Gastrocnemius medialis (tissue), 4 donors: ENCODE measurements at regions not wholly inside any gene's neighbourhood (a gene's known extent, or its start where the extent isn't known, plus 50 kb on each side); places are given as distances from the start of the nearest gene placed in this dataset.

Source experiments
- ATAC-seq, 2 donors: fragments of 150-250 bp; one replicate each; pipeline ENCODE4 v1.9.1; 2016
- DNase-seq, 2 donors: peaks; one replicate each; pipeline ENCODE4 v3.0.0-alpha.2; 2019
- H3K27ac ChIP-seq, 4 donors: fragments of 200-600 bp; sonication (generic); 1 replicate in 1 of 4; 2 replicates in 3 of 4; pipeline ENCODE4 v1.5.1; 2016 to 2018; ENCODE audit warnings: mild to moderate bottlenecking in 2 of 4, moderate library complexity in 1 of 4
- H3K27me3 ChIP-seq, 3 donors: fragments of 200-600 bp; sonication (generic) in 2 of 3; 1 replicate in 1 of 3; 2 replicates in 2 of 3; pipeline versions ENCODE4 v1.5.1 to v1.6.0; 2016 to 2019; ENCODE audit warnings: mild to moderate bottlenecking in 1 of 3, moderate library complexity in 1 of 3
- H3K36me3 ChIP-seq, 2 donors: fragments of 200-600 bp; sonication (generic) in 1 of 2; one replicate each; pipeline ENCODE4 v1.5.1; 2017 to 2018
- H3K4me1 ChIP-seq, 2 donors: fragments of 200-600 bp; sonication (generic) in 1 of 2; one replicate each; pipeline ENCODE4 v1.5.1; 2016 to 2017; ENCODE audit warnings: mild to moderate bottlenecking in 2 of 2
- H3K4me3 ChIP-seq, 4 donors: fragments of 200-600 bp; sonication (generic) in 3 of 4; 1 replicate in 1 of 4; 2 replicates in 3 of 4; pipeline ENCODE4 v1.5.1; 2016 to 2019; ENCODE audit warnings: mild to moderate bottlenecking in 2 of 4
- H3K9me3 ChIP-seq, 3 donors: fragments of 200-600 bp; sonication (generic) in 2 of 3; 1 replicate in 1 of 3; 2 replicates in 2 of 3; pipeline ENCODE4 v1.5.1; 2016 to 2019
- CTCF ChIP-seq, 5 experiments: fragments of 450-650 bp in 3 of 5; fragments of 200-600 bp in 2 of 5; sonication (generic) in 2 of 5; IDR thresholded peaks in 4 of 5; conservative IDR thresholded peaks in 1 of 5; 1 replicate in 4 of 5; 2 replicates in 1 of 5; pipeline ENCODE4 v1.5.1; 2016 to 2019; ENCODE audit warnings: antibody characterized with exemption in 5 of 5, mild to moderate bottlenecking in 3 of 5, moderate library complexity in 3 of 5
- POLR2A ChIP-seq, 2 donors: fragments of 450-650 bp; IDR thresholded peaks; one replicate each; pipeline ENCODE4 v1.6.1; 2017; ENCODE audit warnings: antibody characterized with exemption in 2 of 2, mild to moderate bottlenecking in 2 of 2, moderate library complexity in 2 of 2
- in situ Hi-C, 4 donors: fragments of 200-750 bp; cut with MboI; loops; one replicate each; pipeline versions ENCODE4 v1.15.0 to v1.8.0; 2017; ENCODE audit warnings: low sequenced_read_pairs in 4 of 4
- intact Hi-C: fragments of 100-400 bp; cut with DNase I; formaldehyde crosslinking; loops from one replicate; pipeline ENCODE4 v1.15.1; 2023; ENCODE audit warnings: low total_unique reads

GRCh38 chr2:16552202-16552601, 113.4 kb downstream of the CYRIA start:
- intact Hi-C loops (loop anchor here (2.0 kb wide), 1 partner anchor 205 kb away; no protein-coding TSS in a partner anchor), in situ Hi-C loops (loop anchor here (5.0 to 10.0 kb wide), 4 partner anchors 53 to 63 kb away; no protein-coding TSS in a partner anchor)
- Histone ChIP-seq H3K9me3 (no peaks in the 10 kb centered on the region), H3K27me3 (no peaks in the 10 kb centered on the region), H3K27ac (no peak overlapping the region), H3K36me3 (peaks cover 0 to 19% of the 10 kb centered on the region in 2 donors), H3K4me1 (no peaks in the 10 kb centered on the region), H3K4me3 (no peak overlapping the region)
- TF ChIP-seq CTCF (IDR thresholded peaks at IDR 0.05 in 4 of 5, conservative IDR thresholded peaks at IDR 0.05 in 1 of 5): no peak
- TF ChIP-seq POLR2A (IDR thresholded peaks at IDR 0.05): no peak
- ATAC-seq (no peak), DNase-seq (no peak)

GRCh38 chr2:16548036-16548435, 117.6 kb downstream of the CYRIA start:
- Histone ChIP-seq H3K9me3 (no peaks in the 10 kb centered on the region), H3K36me3 (peaks cover 0 to 11% of the 10 kb centered on the region in 2 donors), H3K27ac (no peak overlapping the region), H3K4me3 (no peak overlapping the region), H3K4me1 (no peaks in the 10 kb centered on the region), H3K27me3 (no peaks in the 10 kb centered on the region)
- TF ChIP-seq CTCF (IDR thresholded peaks at IDR 0.05 in 4 of 5, conservative IDR thresholded peaks at IDR 0.05 in 1 of 5) (no peak), POLR2A (IDR thresholded peaks at IDR 0.05) (no peak)
- no peak for ATAC-seq
- intact Hi-C loops: no loop called here
- no peak for DNase-seq
- in situ Hi-C loops: no loop called here

GRCh38 chr2:16546128-16546754, 119.4 kb downstream of the CYRIA start:
- no peak for TF ChIP-seq CTCF (IDR thresholded peaks at IDR 0.05 in 4 of 5, conservative IDR thresholded peaks at IDR 0.05 in 1 of 5)
- TF ChIP-seq POLR2A (IDR thresholded peaks at IDR 0.05): no peak
- DNase-seq (no peak), ATAC-seq (no peak)
- Histone ChIP-seq H3K27me3 (no peaks in the 10 kb centered on the region), H3K36me3 (no peaks in the 10 kb centered on the region), H3K4me1 (no peaks in the 10 kb centered on the region), H3K9me3 (no peaks in the 10 kb centered on the region), H3K4me3 (no peak overlapping the region), H3K27ac (no peak overlapping the region)
- intact Hi-C loops: no loop called here
- in situ Hi-C loops: no loop called here

GRCh38 chr2:16538707-16539106, 126.9 kb downstream of the CYRIA start:
- ATAC-seq (no peak), DNase-seq (no peak)
- H3K27ac ChIP-seq: no peak overlapping the region
- no peak overlapping the region for H3K4me3 ChIP-seq
- intact Hi-C loops: no loop called here
- H3K36me3 ChIP-seq: no peaks in the 10 kb centered on the region
- H3K27me3 ChIP-seq: no peaks in the 10 kb centered on the region
- in situ Hi-C loops: no loop called here
- H3K9me3 ChIP-seq: no peaks in the 10 kb centered on the region
- no peak for TF ChIP-seq CTCF (IDR thresholded peaks at IDR 0.05 in 4 of 5, conservative IDR thresholded peaks at IDR 0.05 in 1 of 5)
- no peaks in the 10 kb centered on the region for H3K4me1 ChIP-seq

- no peak for DNase-seq
- H3K9me3 ChIP-seq: no peaks in the 10 kb centered on the region
- no peaks in the 10 kb centered on the region for H3K27me3 ChIP-seq
- TF ChIP-seq POLR2A (IDR thresholded peaks at IDR 0.05) (no peak), CTCF (IDR thresholded peaks at IDR 0.05 in 4 of 5, conservative IDR thresholded peaks at IDR 0.05 in 1 of 5) (no peak)
- H3K4me1 ChIP-seq: no peaks in the 10 kb centered on the region
- intact Hi-C loops: no loop called here
- H3K27ac ChIP-seq: no peak overlapping the region
- no peak for ATAC-seq
- in situ Hi-C loops: no loop called here
- H3K36me3 ChIP-seq: no peaks in the 10 kb centered on the region
- H3K4me3 ChIP-seq: no peak overlapping the region
Measured at GRCh38 chr2:16537347-16537746, 128.3 kb downstream of the CYRIA start.
